T-cell (primary cell): ENCODE measurements at regions not wholly inside any gene's neighbourhood (a gene's known extent, or its start where the extent isn't known, plus 50 kb on each side); places are given as distances from the start of the nearest gene placed in this dataset.

ENCODE experiments used
- ATAC-seq, 4 experiments: fragments of 200-7000 bp in 3 of 4; fragments of 150-1000 bp in 1 of 4; cut with Tn5 transposase; replicated peaks in 1 of 4; 1 replicate in 3 of 4; 2 replicates in 1 of 4; pipeline ENCODE4 v1.10.0; 2021; ENCODE audit warnings: moderate library complexity in 3 of 4, mild to moderate bottlenecking in 2 of 4, moderate number of reproducible peaks in 1 of 4
- CTCF ChIA-PET, 2 donors: fragments of 300-600 bp; sonication (Branson Sonifier 250); formaldehyde crosslinking; loops; one replicate each; lab custom pipeline; 2022; ENCODE audit warnings: antibody characterized with exemption in 2 of 2; lab: Charles Lee
- POLR2A ChIA-PET, 2 donors: fragments of 300-600 bp; sonication (Branson Sonifier 250); formaldehyde crosslinking; loops; one replicate each; lab custom pipeline; 2022; ENCODE audit warnings: antibody characterized with exemption in 2 of 2; lab: Charles Lee
- DNase-seq, 35 experiments: peaks; one replicate each; pipeline versions ENCODE4 v3.0.0 to v3.0.0-alpha.2; 2013 to 2023
- H3K27ac ChIP-seq: one replicate; pipeline ENCODE4 v1.5.1; 2013; ENCODE audit warnings: low read length
- H3K27me3 ChIP-seq, 2 experiments: replicated peaks in 1 of 2; 1 replicate in 1 of 2; 2 replicates in 1 of 2; pipeline versions ENCODE4 v1.6.1 to v1.7.0; 2013; ENCODE audit warnings: low read length in 1 of 2, mixed read lengths in 1 of 2; ENCODE audit not compliant: control insufficient read depth in 2 of 2, insufficient read depth in 2 of 2; ENCODE audit errors: extremely low read depth in 1 of 2
- H3K36me3 ChIP-seq, 2 donors: 1 replicate in 1 of 2; 2 replicates in 1 of 2; pipeline versions ENCODE4 v1.6.1 to v1.7.0; 2013; ENCODE audit warnings: low read length in 1 of 2; ENCODE audit not compliant: control insufficient read depth in 2 of 2, insufficient read depth in 1 of 2; ENCODE audit errors: extremely low read depth in 1 of 2
- H3K4me1 ChIP-seq, 2 experiments: 1 replicate in 1 of 2; 2 replicates in 1 of 2; pipeline versions ENCODE4 v1.6.1 to v1.7.0; 2013; ENCODE audit warnings: low read length in 2 of 2, mixed read lengths in 1 of 2; ENCODE audit not compliant: insufficient read depth in 2 of 2, control insufficient read depth in 1 of 2; ENCODE audit errors: extremely low read depth in 1 of 2
- H3K4me3 ChIP-seq, 2 donors: 1 replicate in 1 of 2; 2 replicates in 1 of 2; pipeline versions ENCODE4 v1.5.1 to v1.7.0; 2013; ENCODE audit warnings: mild to moderate bottlenecking in 2 of 2, low read length in 1 of 2, moderate library complexity in 1 of 2; ENCODE audit not compliant: control insufficient read depth in 1 of 2; ENCODE audit errors: extremely low read depth in 1 of 2
- H3K9me3 ChIP-seq: 2 replicates; pipeline ENCODE4 v1.7.0; 2013
- H3K27ac Mint-ChIP-seq, 2 donors: one replicate each; pipeline ENCODE4 v1.8.0; 2020 to 2021; ENCODE audit warnings: mild to moderate bottlenecking in 2 of 2, mixed read lengths in 2 of 2
- H3K27me3 Mint-ChIP-seq, 2 donors: one replicate each; pipeline ENCODE4 v1.8.0; 2021 to 2022; ENCODE audit warnings: mixed read lengths in 2 of 2
- H3K36me3 Mint-ChIP-seq: one replicate; pipeline ENCODE4 v1.8.0; 2021; ENCODE audit warnings: mixed read lengths
- H3K4me1 Mint-ChIP-seq, 3 donors: one replicate each; pipeline ENCODE4 v1.8.0; 2020 to 2022; ENCODE audit warnings: mixed read lengths in 3 of 3, mild to moderate bottlenecking in 1 of 3
- H3K4me3 Mint-ChIP-seq, 3 donors: one replicate each; pipeline ENCODE4 v1.8.0; 2020 to 2022; ENCODE audit warnings: mild to moderate bottlenecking in 3 of 3, mixed read lengths in 3 of 3, moderate library complexity in 3 of 3
- H3K9me3 Mint-ChIP-seq, 3 donors: one replicate each; pipeline ENCODE4 v1.8.0; 2020 to 2022; ENCODE audit warnings: mixed read lengths in 3 of 3
- WGBS: methylation state at CpG from one replicate; pipeline ENCODE4 v1.1.5; 2013; ENCODE audit warnings: missing lambda C conversion rate; ENCODE audit not compliant: insufficient coverage; 5-methylcytosine and 5-hydroxymethylcytosine counted together

DNA sequence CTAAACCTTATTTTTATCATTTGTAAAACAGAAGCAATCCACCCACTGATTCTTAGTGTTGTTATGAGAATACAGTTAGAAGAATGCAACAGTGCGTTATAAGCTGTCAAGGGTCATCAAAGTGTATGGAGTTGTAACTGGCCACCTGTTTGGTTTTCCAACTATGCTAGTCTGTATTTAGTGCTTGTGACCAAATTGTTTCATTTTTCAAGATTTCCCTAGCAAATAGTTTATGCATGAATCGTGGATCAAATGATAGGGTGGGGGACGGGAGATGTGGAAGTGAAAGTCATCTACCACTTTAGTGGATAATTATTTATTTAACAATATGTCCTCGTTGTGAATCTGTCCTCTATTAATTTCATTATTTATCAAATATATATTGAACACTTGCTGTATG, 175.4 kb upstream of the HDDC2 start:
- Histone ChIP-seq H3K36me3 (no peaks in the 10 kb centered on the region), H3K27me3 (no peaks in the 10 kb centered on the region), H3K4me1 (no peaks in the 10 kb centered on the region), H3K9me3 (no peaks in the 10 kb centered on the region), H3K27ac (no peak overlapping the region), H3K4me3 (no peak overlapping the region)
- Mint-ChIP-seq H3K27ac (no peak overlapping the region), H3K27me3 (peaks cover 0 to 3% of the 10 kb centered on the region in 2 donors), H3K4me3 (no peak overlapping the region), H3K36me3 (no peaks in the 10 kb centered on the region), H3K9me3 (no peaks in the 10 kb centered on the region), H3K4me1 (no peaks in the 10 kb centered on the region)
- ChIA-PET CTCF (no interaction called here), POLR2A (no interaction called here)
- ATAC-seq (no peak), DNase-seq (no peak)
- no CpG with 5 or more reads among the region's 4 CpGs for WGBS

DNA sequence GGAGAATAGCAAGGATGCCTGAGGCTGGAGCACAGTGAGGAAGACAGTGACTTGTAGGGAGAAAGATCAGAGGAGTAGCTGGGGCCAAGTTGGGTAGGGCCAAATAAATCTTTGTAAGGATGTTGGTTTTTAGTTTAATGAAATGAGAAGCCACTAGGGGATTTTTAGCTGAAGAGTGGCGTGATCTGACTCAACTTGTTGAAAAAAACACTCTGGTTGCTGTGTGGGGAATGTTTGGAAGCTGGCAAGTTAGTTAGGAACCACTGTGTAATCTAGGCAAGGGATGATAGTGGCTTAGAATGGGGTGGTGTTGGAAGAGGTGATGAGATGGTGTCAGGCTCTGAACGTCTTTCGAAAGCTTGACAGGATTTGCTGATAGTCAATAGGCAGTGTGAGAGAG, 176.1 kb upstream of the HDDC2 start:
- Histone ChIP-seq H3K4me3 (no peak overlapping the region), H3K9me3 (no peaks in the 10 kb centered on the region), H3K27me3 (no peaks in the 10 kb centered on the region), H3K27ac (no peak overlapping the region), H3K4me1 (no peaks in the 10 kb centered on the region), H3K36me3 (no peaks in the 10 kb centered on the region)
- no peak for DNase-seq
- ChIA-PET POLR2A (no interaction called here), CTCF (no interaction called here)
- no peaks in the 10 kb centered on the region for H3K9me3 Mint-ChIP-seq
- no peak overlapping the region for H3K4me3 Mint-ChIP-seq
- H3K36me3 Mint-ChIP-seq = no peaks in the 10 kb centered on the region
- WGBS = 52% methylated on average over 3 of the region's 3 CpGs
- ATAC-seq = no peak
- peaks cover 2 to 6% of the 10 kb centered on the region in 2 donors for H3K27me3 Mint-ChIP-seq
- H3K4me1 Mint-ChIP-seq = no peaks in the 10 kb centered on the region
- H3K27ac Mint-ChIP-seq = no peak overlapping the region

- Mint-ChIP-seq H3K36me3 (no peaks in the 10 kb centered on the region), H3K27ac (no peak overlapping the region), H3K9me3 (no peaks in the 10 kb centered on the region), H3K27me3 (peaks cover 2 to 15% of the 10 kb centered on the region in 2 donors), H3K4me1 (no peaks in the 10 kb centered on the region), H3K4me3 (no peak overlapping the region)
- Histone ChIP-seq H3K4me3 (no peak overlapping the region), H3K27me3 (no peaks in the 10 kb centered on the region), H3K9me3 (no peaks in the 10 kb centered on the region), H3K4me1 (no peaks in the 10 kb centered on the region), H3K36me3 (no peaks in the 10 kb centered on the region), H3K27ac (no peak overlapping the region)
- CTCF ChIA-PET = no interaction called here
- WGBS = no CpG with 5 or more reads among the region's 2 CpGs
- ATAC-seq = no peak
- POLR2A ChIA-PET = no interaction called here
- no peak for DNase-seq
Measured at GRCh38 chr6:125480146-125480545, 178.4 kb upstream of the HDDC2 start.

DNA sequence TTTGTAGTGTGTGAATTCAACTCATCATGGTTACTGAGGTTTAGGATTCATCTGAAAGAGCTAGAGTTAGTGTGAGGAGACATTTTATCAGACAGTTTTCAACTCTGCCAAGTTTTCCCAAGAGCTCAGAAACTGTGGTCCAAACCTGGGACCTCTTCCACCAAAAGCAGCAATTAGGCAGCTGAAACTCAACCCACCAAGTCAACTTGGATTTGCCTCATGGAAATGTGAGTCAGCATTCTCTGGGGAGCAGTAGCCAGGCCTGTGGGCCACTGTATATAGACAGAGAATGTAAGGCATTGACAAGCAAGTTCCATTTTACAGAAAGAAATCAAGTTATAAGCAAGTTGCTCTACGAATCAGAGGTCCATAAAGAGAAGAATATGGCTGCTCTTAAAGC, 178.8 kb upstream of the HDDC2 start:
- H3K9me3 Mint-ChIP-seq = no peaks in the 10 kb centered on the region
- peaks cover 2 to 15% of the 10 kb centered on the region in 2 donors for H3K27me3 Mint-ChIP-seq
- no peaks in the 10 kb centered on the region for H3K9me3 ChIP-seq
- ATAC-seq = no peak
- H3K27me3 ChIP-seq = no peaks in the 10 kb centered on the region
- no peak overlapping the region for H3K4me3 ChIP-seq
- H3K27ac Mint-ChIP-seq = no peak overlapping the region
- no peaks in the 10 kb centered on the region for H3K36me3 ChIP-seq
- H3K27ac ChIP-seq = no peak overlapping the region
- no peaks in the 10 kb centered on the region for H3K4me1 Mint-ChIP-seq
- ChIA-PET CTCF (no interaction called here), POLR2A (no interaction called here)
- H3K36me3 Mint-ChIP-seq = no peaks in the 10 kb centered on the region
- no peak overlapping the region for H3K4me3 Mint-ChIP-seq
- WGBS = no CpG with 5 or more reads among the region's 1 CpG
- H3K4me1 ChIP-seq = no peaks in the 10 kb centered on the region
- no peak for DNase-seq

GRCh38 chr6:125481056-125481455, 179.3 kb upstream of the HDDC2 start:
- ATAC-seq (no peak), DNase-seq (no peak)
- H3K27ac Mint-ChIP-seq = no peak overlapping the region
- H3K27me3 Mint-ChIP-seq = peaks cover 2 to 15% of the 10 kb centered on the region in 2 donors
- no peaks in the 10 kb centered on the region for H3K27me3 ChIP-seq
- H3K4me1 ChIP-seq = no peaks in the 10 kb centered on the region
- no peak overlapping the region for H3K4me3 Mint-ChIP-seq
- H3K4me3 ChIP-seq = no peak overlapping the region
- H3K36me3 Mint-ChIP-seq = no peaks in the 10 kb centered on the region
- no peaks in the 10 kb centered on the region for H3K9me3 ChIP-seq
- CTCF ChIA-PET = no interaction called here
- WGBS = no CpG with 5 or more reads among the region's 1 CpG
- H3K9me3 Mint-ChIP-seq = no peaks in the 10 kb centered on the region
- no peaks in the 10 kb centered on the region for H3K36me3 ChIP-seq
- H3K27ac ChIP-seq = no peak overlapping the region
- POLR2A ChIA-PET = no interaction called here
- no peaks in the 10 kb centered on the region for H3K4me1 Mint-ChIP-seq

GRCh38 chr6:125485757-125486156, 184.0 kb upstream of the HDDC2 start:
- H3K36me3 ChIP-seq = no peaks in the 10 kb centered on the region
- peaks cover 2 to 24% of the 10 kb centered on the region in 2 donors for H3K27me3 Mint-ChIP-seq
- peaks cover 0 to 2% of the 10 kb centered on the region in 2 experiments for H3K4me1 ChIP-seq
- H3K27me3 ChIP-seq = peaks cover 0 to 3% of the 10 kb centered on the region in 2 experiments
- no CpG with 5 or more reads among the region's 4 CpGs for WGBS
- ATAC-seq = no peak
- no peaks in the 10 kb centered on the region for H3K9me3 ChIP-seq
- no peak for DNase-seq
- H3K4me1 Mint-ChIP-seq = no peaks in the 10 kb centered on the region
- ChIA-PET POLR2A (no interaction called here), CTCF (no interaction called here)
- no peak overlapping the region for H3K27ac ChIP-seq
- no peaks in the 10 kb centered on the region for H3K36me3 Mint-ChIP-seq
- no peak overlapping the region for H3K4me3 ChIP-seq
- no peak overlapping the region for H3K27ac Mint-ChIP-seq
- H3K4me3 Mint-ChIP-seq = no peak overlapping the region
- H3K9me3 Mint-ChIP-seq = no peaks in the 10 kb centered on the region

DNA sequence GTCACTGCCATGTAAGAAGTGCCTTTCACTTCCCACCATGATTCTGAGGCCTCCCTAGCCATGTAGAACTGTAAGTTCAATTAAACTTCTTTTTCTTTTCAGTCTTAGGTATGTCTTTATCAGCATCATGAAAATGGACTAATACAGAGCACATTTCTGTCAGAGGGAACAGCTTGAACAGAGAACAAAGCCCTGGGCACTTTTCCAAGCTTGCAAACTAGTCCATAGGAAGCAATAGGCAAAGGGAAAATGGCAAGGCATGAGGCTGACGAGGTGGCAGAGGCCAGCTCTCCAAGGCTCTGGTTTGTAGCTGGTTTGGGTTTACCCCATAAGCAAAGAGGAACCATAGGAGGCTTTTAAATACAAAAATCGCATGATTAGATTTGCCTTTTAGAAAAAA, 185.1 kb upstream of the HDDC2 start:
- H3K27me3 Mint-ChIP-seq = peaks cover 7 to 29% of the 10 kb centered on the region in 2 donors
- H3K4me1 Mint-ChIP-seq = no peaks in the 10 kb centered on the region
- no peak overlapping the region for H3K4me3 Mint-ChIP-seq
- Histone ChIP-seq H3K4me1 (peaks cover 0 to 2% of the 10 kb centered on the region in 2 experiments), H3K4me3 (no peak overlapping the region), H3K9me3 (no peaks in the 10 kb centered on the region), H3K27me3 (peaks cover 0 to 4% of the 10 kb centered on the region in 2 experiments), H3K36me3 (no peaks in the 10 kb centered on the region), H3K27ac (no peak overlapping the region)
- CTCF ChIA-PET = no interaction called here
- no peaks in the 10 kb centered on the region for H3K36me3 Mint-ChIP-seq
- POLR2A ChIA-PET = no interaction called here
- WGBS = 40% methylated on average over 2 of the region's 2 CpGs
- ATAC-seq (no peak), DNase-seq (no peak)
- no peaks in the 10 kb centered on the region for H3K9me3 Mint-ChIP-seq
- H3K27ac Mint-ChIP-seq = no peak overlapping the region
